BE2C (cell line): ENCODE measurements at regions not wholly inside any gene's neighbourhood (a gene's known extent, or its start where the extent isn't known, plus 50 kb on each side); places are given as distances from the start of the nearest gene placed in this dataset.

Source experiments
- DNase-seq: peaks from one replicate; pipeline ENCODE4 v3.0.0-alpha.2; 2020
- H3K27me3 ChIP-seq: fragments of 250-450 bp; sonication (Bioruptor Pico); 2 replicates; pipeline ENCODE4 v1.5.1; 2020; ENCODE audit warnings: mild to moderate bottlenecking
- H3K36me3 ChIP-seq: fragments of 250-450 bp; sonication (Bioruptor Pico); 2 replicates; pipeline ENCODE4 v1.5.1; 2020; ENCODE audit warnings: mild to moderate bottlenecking
- H3K4me1 ChIP-seq: fragments of 250-450 bp; sonication (Bioruptor Pico); 2 replicates; pipeline ENCODE4 v1.5.1; 2020
- H3K4me3 ChIP-seq: 2 replicates; pipeline ENCODE4 v1.5.1; 2011; ENCODE audit warnings: low read depth, low read length
- H3K9me3 ChIP-seq: fragments of 250-450 bp; sonication (Bioruptor Pico); 2 replicates; pipeline ENCODE4 v1.5.1; 2020
- TF ChIP-seq, protein P1 (sequence below): IDR thresholded peaks from 2 replicates; pipeline ENCODE4 v1.5.1; 2012; ENCODE audit warnings: mild to moderate bottlenecking, low read depth, low read length

DNA sequence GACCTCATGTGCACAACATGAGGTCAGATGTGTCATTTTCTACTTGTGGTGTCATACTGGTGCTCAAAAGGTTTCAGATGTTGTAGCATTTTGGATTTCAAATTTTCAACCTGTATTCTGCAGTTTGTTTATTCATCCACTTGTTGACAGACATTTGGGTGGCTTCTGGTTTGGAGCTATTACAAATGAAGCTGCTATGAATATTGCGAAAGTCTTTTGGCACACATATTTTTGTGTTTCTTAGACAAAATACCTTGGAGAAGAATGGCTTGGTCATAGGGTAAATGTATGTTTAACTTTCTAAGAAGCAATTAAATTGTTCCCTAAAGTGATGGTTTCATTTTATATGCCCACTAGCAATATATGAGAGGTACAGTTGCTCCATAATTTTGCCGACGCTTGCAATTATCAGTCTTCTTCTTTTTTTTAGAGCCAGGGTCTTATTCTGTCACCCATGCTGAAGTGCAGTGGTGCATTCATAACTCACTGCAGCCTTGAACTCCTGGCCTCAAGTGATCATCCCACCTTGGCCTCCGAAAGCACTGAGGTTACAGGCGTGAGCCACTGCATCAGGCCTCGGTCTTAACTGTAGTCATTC lies 70.7 kb upstream of the TRPC7 start:
- TF ChIP-seq, protein P1, sequence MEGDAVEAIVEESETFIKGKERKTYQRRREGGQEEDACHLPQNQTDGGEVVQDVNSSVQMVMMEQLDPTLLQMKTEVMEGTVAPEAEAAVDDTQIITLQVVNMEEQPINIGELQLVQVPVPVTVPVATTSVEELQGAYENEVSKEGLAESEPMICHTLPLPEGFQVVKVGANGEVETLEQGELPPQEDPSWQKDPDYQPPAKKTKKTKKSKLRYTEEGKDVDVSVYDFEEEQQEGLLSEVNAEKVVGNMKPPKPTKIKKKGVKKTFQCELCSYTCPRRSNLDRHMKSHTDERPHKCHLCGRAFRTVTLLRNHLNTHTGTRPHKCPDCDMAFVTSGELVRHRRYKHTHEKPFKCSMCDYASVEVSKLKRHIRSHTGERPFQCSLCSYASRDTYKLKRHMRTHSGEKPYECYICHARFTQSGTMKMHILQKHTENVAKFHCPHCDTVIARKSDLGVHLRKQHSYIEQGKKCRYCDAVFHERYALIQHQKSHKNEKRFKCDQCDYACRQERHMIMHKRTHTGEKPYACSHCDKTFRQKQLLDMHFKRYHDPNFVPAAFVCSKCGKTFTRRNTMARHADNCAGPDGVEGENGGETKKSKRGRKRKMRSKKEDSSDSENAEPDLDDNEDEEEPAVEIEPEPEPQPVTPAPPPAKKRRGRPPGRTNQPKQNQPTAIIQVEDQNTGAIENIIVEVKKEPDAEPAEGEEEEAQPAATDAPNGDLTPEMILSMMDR = no peak
- H3K36me3 ChIP-seq = no peaks in the 10 kb centered on the region
- H3K9me3 ChIP-seq = no peaks in the 10 kb centered on the region
- no peak overlapping the region for H3K4me3 ChIP-seq
- no peaks in the 10 kb centered on the region; the same call in 1 of the 2 replicates for H3K27me3 ChIP-seq
- no peak for DNase-seq
- H3K4me1 ChIP-seq = no peaks in the 10 kb centered on the region

DNA sequence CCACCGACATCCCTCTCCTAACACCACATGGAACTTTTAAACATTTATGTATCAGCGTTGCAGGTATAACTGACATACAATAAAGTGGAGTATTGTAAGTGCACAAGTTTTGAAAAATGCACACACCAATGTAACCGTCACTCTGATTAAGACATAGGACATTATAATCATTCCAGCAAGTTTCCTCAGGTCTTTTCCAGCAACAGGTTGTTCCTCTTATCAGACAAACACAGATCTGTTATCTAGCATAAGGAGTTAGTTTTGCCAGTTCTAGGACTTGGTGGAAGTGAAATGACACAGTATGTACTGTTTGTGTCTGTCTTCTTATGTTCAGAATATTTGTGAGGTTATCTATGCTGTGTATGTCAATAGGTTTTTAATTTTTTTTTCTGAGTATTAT lies 69.5 kb upstream of the TRPC7 start:
- no peaks in the 10 kb centered on the region for H3K4me1 ChIP-seq
- TF ChIP-seq, protein P1 = no peak
- no peaks in the 10 kb centered on the region for H3K27me3 ChIP-seq
- no peaks in the 10 kb centered on the region for H3K9me3 ChIP-seq
- no peaks in the 10 kb centered on the region for H3K36me3 ChIP-seq
- no peak for DNase-seq
- H3K4me3 ChIP-seq = no peak overlapping the region

DNA sequence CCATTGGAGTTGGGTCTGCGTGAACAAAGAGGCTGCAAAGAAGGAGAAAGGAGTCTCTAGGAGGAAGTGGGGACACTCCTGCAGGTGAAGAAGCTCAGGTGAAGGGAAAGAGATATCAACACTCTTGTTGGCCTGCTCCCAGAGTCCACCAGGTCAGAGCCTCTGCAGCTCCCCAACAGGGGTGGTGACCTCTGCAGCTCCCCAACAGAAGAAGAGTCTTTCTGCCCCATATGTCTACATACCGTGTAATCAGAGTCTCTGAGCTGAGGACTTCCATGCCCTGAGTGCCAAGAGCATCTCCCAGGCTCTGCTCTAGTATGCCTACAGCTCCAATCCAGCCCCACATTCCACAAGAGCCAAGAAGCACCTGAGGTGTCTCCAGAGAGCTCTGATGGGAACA lies 67.4 kb upstream of the TRPC7 start:
- TF ChIP-seq, protein P1 = no peak
- H3K4me3 ChIP-seq = no peak overlapping the region
- no peaks in the 10 kb centered on the region for H3K36me3 ChIP-seq
- H3K4me1 ChIP-seq = no peaks in the 10 kb centered on the region
- no peaks in the 10 kb centered on the region for H3K27me3 ChIP-seq
- H3K9me3 ChIP-seq = no peaks in the 10 kb centered on the region
- DNase-seq = no peak

DNA sequence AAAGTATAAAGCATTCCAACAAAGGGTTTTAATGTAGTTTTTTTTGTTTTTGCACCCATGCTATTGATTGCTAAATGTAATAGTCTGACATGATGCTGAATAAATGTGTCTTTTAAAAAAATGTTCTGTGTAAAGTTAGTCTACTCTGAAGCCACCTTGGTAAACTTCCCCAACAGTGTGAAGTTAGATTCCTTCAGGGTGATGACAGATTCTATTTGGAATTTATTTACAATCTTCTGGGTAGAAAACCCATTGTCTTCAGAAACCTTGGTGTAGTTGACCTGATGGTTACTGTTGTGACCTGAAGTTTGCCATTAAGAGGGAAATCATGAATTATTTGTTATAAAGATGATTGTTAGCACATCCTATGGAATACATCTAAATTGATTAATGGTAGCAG lies 64.7 kb upstream of the TRPC7 start:
- Histone ChIP-seq H3K4me1 (no peaks in the 10 kb centered on the region), H3K4me3 (no peak overlapping the region), H3K9me3 (no peaks in the 10 kb centered on the region), H3K27me3 (no peaks in the 10 kb centered on the region; the same call in 1 of the 2 replicates), H3K36me3 (no peaks in the 10 kb centered on the region)
- no peak for DNase-seq
- TF ChIP-seq, protein P1 = no peak

DNA sequence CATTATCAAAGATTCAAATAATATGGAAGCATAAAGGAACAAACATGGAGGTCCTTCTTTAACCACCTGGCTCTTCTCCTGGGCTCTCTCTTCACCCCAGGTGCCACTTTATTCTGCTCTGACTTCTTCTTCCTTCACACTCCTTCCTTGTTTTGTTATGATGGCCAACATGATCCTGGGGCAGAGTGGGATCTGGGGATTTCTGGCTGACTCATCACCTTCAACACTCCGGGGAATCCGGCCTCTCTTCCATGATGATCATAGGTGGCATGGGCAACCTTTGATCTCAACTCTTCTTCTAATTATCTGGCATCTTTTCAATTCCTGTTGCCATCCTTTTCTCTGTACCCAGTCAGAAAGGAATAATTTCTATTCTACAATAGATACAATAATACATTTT lies 62.1 kb upstream of the TRPC7 start:
- no peaks in the 10 kb centered on the region for H3K9me3 ChIP-seq
- H3K36me3 ChIP-seq = no peaks in the 10 kb centered on the region
- H3K4me1 ChIP-seq = no peaks in the 10 kb centered on the region
- H3K27me3 ChIP-seq = no peaks in the 10 kb centered on the region; the same call in 1 of the 2 replicates
- TF ChIP-seq, protein P1 = no peak
- no peak overlapping the region for H3K4me3 ChIP-seq
- no peak for DNase-seq

DNA sequence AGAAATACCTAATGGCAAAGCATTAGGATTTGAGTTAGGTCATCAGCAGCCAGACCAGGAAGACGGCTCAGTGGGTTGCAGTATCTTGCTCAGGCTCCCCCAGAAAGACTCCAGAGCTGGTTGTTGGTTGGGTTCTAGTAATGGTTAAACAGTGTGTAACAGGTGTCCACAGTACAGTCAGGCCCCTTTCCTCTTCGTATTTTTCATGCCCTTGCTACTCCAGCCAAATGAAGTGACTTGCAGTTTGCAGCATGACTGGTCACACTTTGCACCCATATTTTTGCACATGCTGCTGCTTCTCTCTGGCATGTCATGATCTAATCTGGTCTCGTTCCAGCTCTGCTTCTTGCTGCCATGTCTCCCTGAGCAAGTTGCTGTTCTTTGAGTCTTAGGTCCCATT lies 60.6 kb upstream of the TRPC7 start:
- no peak for DNase-seq
- Histone ChIP-seq H3K4me1 (no peaks in the 10 kb centered on the region), H3K27me3 (no peaks in the 10 kb centered on the region; the same call in 1 of the 2 replicates), H3K36me3 (no peaks in the 10 kb centered on the region), H3K9me3 (no peaks in the 10 kb centered on the region), H3K4me3 (no peak overlapping the region)
- TF ChIP-seq, protein P1 = no peak
